GM18873 (cell line): ENCODE measurements at regions not wholly inside any gene's neighbourhood (a gene's known extent, or its start where the extent isn't known, plus 50 kb on each side); places are given as distances from the start of the nearest gene placed in this dataset.

Experiments
- ATAC-seq: cut with Tn5 transposase; IDR thresholded peaks from one replicate; pipeline ENCODE4 v1.9.1; 2021; ENCODE audit warnings: mild to moderate bottlenecking, moderate library complexity, moderate number of reproducible peaks; ENCODE audit not compliant: unreplicated experiment, low FRiP score

- ATAC-seq, result no peak
These were observed 99.1 kb upstream of the RGS4 start for GRCh38 chr1:162970021-162970420.

- no peak for ATAC-seq
These were observed 102.5 kb upstream of the RGS4 start for GRCh38 chr1:162966613-162967012.

GRCh38 chr1:162964901-162965300, 103.9 kb upstream of the CCDC190 start:
- no peak for ATAC-seq

- no peak for ATAC-seq
These were observed 95.9 kb upstream of the CCDC190 start for GRCh38 chr1:162956922-162957321.

GRCh38 chr1:162954824-162955223, 93.8 kb upstream of the CCDC190 start:
- ATAC-seq, result no peak

- ATAC-seq, result no peak
These were observed 92.0 kb upstream of the CCDC190 start for GRCh38 chr1:162952956-162953355.

- ATAC-seq, result peak; percentile 97
These were observed 90.8 kb upstream of the CCDC190 start for GRCh38 chr1:162951553-162952315.

GRCh38 chr1:162950187-162950586, 89.2 kb upstream of the CCDC190 start:
- ATAC-seq, result no peak

- ATAC-seq, result no peak
These were observed 85.7 kb upstream of the CCDC190 start for GRCh38 chr1:162946701-162947100.

GRCh38 chr1:162944974-162945674, 84.1 kb upstream of the CCDC190 start:
- no peak for ATAC-seq

DNA sequence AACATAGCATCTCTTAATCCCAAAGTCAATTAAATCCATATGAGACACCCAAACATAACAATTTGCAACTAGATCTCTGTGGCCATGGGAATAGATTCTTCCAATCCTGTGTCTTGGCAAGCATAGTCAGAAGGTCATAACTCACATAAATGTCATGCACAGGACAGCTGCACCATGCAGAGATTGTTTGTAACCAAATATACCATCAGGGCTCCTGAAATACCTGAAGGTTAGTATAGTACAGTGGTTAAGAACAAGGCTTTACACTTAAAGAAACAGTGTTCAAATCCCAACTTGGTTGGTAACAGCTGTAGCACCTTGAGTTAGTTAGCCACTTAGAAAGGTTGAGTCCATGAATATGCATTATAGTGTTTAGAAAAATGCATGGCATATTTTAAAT, 82.6 kb upstream of the CCDC190 start:
- ATAC-seq, result no peak

GRCh38 chr1:162942916-162943559, 82.1 kb upstream of the CCDC190 start:
- no peak for ATAC-seq

- ATAC-seq, result no peak
These were observed 80.0 kb upstream of the CCDC190 start for GRCh38 chr1:162941024-162941423.

GRCh38 chr1:162939035-162939434, 78.1 kb upstream of the CCDC190 start:
- no peak for ATAC-seq

DNA sequence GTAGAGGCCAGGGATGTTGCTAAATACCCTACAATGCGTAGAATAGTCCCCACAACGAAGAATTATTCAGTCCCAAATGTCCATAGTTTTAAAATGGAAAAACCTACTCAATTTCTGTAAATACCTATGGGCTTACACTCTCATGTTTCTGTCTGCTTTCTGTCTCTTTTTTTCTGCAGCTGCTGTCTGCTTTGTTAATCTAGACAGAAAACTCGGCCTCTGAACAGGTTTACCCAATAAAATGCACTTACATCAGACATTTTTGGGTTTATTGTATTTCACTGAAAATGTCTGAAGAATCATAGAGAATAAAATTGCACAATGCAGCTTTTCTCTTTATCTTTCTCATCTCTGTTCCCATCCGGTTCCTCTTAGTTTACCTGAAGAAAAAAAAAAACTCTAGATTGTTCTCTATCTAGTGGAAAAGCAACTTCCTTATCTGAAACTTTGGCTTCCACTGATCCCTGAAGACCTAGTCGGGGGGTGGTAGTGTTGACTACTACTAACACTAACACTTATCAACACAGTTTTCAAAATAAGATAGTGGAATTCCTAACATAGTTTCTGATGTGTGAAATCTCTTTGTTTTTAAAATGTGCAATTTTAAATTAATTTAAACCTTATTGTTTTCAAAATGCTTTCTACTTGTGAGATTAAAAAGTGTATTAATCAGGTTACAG, 76.9 kb upstream of the CCDC190 start:
- no peak for ATAC-seq

DNA sequence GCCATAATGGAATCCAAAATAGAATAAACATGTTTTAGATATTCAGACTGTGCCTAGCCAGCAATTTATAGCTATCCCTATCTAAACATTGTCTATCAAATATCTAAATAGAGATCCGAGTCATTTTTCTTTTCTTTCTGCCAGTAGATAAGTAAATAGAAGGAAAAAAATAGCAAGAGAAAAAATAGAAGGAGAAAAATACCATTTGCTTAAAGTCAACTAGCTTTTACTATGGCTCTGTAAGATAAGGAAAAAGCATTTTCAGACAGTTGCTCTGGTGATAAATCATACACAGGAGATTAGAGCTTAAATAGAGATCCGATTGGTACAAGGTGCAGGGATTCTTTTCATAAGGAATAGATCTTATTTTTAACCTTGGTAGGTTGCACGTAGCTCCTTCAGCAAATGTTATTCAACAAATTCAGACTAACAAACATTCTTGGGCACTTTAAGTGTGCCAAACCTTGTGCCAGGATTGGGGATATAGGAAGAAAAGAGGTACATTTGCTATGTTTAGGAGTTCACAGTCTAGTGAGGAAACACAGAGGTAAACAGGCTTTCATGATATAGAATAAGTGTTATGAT, 70.1 kb upstream of the CCDC190 start:
- ATAC-seq, result no peak

GRCh38 chr1:162930532-162930931, 69.6 kb upstream of the CCDC190 start:
- ATAC-seq, result no peak

DNA sequence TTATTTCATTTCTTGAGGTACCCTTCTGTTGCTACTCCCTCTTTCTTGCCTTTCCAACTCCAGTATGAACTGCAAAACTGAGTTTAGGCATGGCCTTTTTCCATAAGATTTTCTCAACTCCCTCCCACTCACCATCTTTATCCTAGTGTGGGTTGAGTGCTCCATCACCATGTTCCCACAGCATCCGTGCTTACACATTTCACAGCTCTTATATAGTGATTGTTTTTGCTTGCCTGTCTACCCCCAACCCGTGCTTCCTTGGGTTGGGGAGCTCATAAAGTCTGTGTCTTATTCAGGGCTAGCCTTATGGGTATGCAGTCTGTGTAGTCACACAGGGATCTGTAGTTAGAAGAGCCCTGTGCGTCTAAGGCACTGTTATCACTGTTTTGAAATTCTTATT, 68.2 kb upstream of the CCDC190 start:
- ATAC-seq, result no peak

- ATAC-seq, result no peak
These were observed 67.2 kb upstream of the CCDC190 start for GRCh38 chr1:162928141-162928540.

GRCh38 chr1:162927421-162927820, 66.4 kb upstream of the CCDC190 start:
- ATAC-seq, result no peak

DNA sequence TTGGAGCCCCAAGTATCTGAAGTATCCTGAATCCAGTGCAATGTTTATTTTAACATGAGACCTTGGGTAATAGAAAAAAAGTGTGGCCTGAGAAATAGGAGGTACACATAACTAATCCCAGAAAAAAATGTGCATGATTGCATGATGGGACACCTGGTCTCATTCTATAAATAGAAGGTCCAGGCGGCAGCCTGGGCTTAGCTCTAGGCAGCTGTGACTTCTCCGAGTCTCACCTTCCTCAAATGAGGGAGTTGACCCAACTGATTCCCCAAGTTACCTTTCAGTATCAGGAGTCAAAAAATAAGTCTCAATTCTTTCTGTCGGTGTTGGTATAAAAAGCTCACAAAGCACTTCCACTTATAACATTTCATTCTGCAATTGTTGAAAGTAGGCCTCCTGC, 65.9 kb upstream of the CCDC190 start:
- no peak for ATAC-seq
